C4-2B (cell line): ENCODE measurements at regions not wholly inside any gene's neighbourhood (a gene's known extent, or its start where the extent isn't known, plus 50 kb on each side); places are given as distances from the start of the nearest gene placed in this dataset.

ENCODE experiments used
- ZFX ChIP-seq: fragments of 450-650 bp; IDR thresholded peaks from 2 replicates; pipeline ENCODE4 v1.6.1; 2017
- TF ChIP-seq, protein P1 (sequence below): fragments of 450-650 bp; conservative IDR thresholded peaks from 2 replicates; pipeline ENCODE4 v1.5.1; 2017; ENCODE audit warnings: mild to moderate bottlenecking

DNA sequence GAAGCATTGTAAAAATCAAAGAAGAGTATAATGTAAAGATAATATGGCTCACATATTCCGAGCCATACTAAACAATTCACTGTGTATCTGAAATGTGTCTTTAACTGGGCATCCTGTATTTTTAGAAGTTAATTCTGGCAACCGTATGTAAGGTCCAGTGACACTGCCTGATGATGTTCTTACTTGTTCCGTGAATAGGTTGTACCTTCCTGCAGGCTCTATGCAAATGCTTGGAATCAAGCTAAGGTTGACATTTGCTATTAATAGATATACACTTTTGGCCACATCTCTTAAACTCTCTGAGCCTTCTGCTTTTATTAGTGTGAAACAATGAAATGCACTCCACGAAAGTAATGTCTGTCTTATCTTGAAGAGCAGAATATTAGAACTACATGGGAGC lies 534.6 kb downstream of the CCDC85A start:
- TF ChIP-seq, protein P1, sequence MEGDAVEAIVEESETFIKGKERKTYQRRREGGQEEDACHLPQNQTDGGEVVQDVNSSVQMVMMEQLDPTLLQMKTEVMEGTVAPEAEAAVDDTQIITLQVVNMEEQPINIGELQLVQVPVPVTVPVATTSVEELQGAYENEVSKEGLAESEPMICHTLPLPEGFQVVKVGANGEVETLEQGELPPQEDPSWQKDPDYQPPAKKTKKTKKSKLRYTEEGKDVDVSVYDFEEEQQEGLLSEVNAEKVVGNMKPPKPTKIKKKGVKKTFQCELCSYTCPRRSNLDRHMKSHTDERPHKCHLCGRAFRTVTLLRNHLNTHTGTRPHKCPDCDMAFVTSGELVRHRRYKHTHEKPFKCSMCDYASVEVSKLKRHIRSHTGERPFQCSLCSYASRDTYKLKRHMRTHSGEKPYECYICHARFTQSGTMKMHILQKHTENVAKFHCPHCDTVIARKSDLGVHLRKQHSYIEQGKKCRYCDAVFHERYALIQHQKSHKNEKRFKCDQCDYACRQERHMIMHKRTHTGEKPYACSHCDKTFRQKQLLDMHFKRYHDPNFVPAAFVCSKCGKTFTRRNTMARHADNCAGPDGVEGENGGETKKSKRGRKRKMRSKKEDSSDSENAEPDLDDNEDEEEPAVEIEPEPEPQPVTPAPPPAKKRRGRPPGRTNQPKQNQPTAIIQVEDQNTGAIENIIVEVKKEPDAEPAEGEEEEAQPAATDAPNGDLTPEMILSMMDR = no peak
- TF ChIP-seq ZFX = no peak
